ENCODE measurements at regions not wholly inside any gene's neighbourhood (a gene's known extent, or its start where the extent isn't known, plus 50 kb on each side); places are given as distances from the start of the nearest gene placed in this dataset.
A peak's percentile ranks its signal among the peaks of the same experiment; 100 is the strongest.

- Histone ChIP-seq H3K9me3 (no peaks in the 10 kb centered on the region), H3K27me3 (no peaks in the 10 kb centered on the region), H3K36me3 (no peaks in the 10 kb centered on the region), H3K4me3 (no peak overlapping the region)
- no peak for DNase-seq
These were observed 75.4 kb downstream of the CDC7 start for GRCh38 chr1:91575909-91576519.

GRCh38 chr1:91578320-91579109 lies 77.9 kb downstream of the CDC7 start:
- DNase-seq = no peak
- H3K9me3 ChIP-seq = no peaks in the 10 kb centered on the region
- no peaks in the 10 kb centered on the region for H3K27me3 ChIP-seq
- H3K4me3 ChIP-seq = no peak overlapping the region
- H3K36me3 ChIP-seq = no peaks in the 10 kb centered on the region

DNA sequence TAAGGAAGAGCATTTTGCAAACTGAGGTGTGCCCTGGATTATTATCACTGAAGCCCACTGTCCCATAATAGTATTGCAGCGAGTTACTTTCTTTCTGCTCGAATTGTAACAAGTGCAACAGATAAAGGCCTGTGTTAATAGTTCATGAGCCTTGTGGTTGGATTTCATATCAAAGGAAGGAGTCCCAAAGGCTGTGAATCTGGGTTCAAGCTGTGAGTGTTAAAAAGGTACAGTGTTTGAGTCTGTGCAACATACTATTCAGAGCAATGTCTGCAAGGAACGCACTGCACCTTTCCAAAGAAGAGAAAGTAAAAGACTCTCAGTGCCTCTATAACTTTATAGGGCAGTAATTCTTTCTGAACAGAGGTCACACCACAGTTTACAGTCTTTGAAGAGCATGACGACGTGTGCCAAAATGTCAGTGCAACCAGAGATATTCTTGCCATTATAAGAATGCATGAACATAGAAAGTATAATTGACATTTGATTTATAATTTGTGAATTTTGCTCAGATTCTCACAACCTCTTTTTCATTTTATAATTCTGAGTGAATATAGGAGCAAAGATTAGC lies 79.1 kb downstream of the CDC7 start:
- Histone ChIP-seq H3K27me3 (no peaks in the 10 kb centered on the region), H3K9me3 (no peaks in the 10 kb centered on the region), H3K4me3 (no peak overlapping the region), H3K36me3 (no peaks in the 10 kb centered on the region)
- DNase-seq = no peak

GRCh38 chr1:91582431-91582921 lies 81.8 kb downstream of the CDC7 start:
- Histone ChIP-seq H3K9me3 (no peaks in the 10 kb centered on the region), H3K36me3 (no peaks in the 10 kb centered on the region), H3K27me3 (no peaks in the 10 kb centered on the region), H3K4me3 (no peak overlapping the region)
- DNase-seq = peak; percentile 71

DNA sequence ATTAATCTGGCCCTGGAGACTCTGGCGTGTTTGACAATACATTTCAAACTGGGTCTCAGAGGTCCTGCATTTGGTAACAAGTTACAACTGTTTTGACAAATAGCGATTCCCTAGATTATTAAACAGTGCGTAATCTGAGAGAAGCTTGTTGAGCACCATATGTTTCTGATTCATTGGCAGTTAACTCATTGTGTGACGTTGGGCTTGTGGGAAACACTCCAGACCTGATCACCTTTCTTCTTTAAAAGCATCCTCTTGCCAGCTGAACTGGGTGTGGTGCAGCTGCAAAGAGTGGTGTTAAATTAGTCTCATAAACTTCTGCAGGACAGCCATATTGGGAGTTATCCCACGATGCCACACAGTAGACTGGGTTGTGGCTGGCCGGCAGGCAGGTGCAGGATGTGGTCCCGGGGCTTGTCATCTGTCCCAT lies 82.7 kb downstream of the CDC7 start:
- Histone ChIP-seq H3K27me3 (no peaks in the 10 kb centered on the region), H3K4me3 (no peak overlapping the region), H3K36me3 (no peaks in the 10 kb centered on the region), H3K9me3 (no peaks in the 10 kb centered on the region)
- peak; percentile 26 for DNase-seq

DNA sequence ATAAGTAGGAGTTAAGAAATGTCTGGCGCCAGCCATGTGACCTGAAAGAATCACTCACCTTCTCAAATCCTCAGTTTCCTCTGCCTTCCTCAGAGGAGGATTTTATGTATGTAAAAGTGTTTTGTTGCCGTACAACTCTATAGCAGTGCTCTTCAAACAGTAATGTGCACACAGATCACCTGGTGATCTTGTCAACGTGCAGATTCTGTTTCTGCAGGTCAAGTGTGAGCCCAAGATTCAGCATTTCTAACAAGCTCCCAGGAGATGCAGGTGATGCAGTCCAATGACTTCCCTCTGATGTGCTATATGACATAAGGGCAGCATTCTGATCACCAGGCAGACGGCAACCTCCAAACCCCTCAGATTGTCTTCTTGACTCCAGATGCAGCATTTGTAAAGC lies 83.7 kb downstream of the CDC7 start:
- DNase-seq = no peak
- Histone ChIP-seq H3K9me3 (no peaks in the 10 kb centered on the region), H3K27me3 (no peaks in the 10 kb centered on the region), H3K36me3 (no peaks in the 10 kb centered on the region), H3K4me3 (no peak overlapping the region)

- Histone ChIP-seq H3K4me3 (no peak overlapping the region), H3K36me3 (no peaks in the 10 kb centered on the region), H3K27me3 (no peaks in the 10 kb centered on the region), H3K9me3 (no peaks in the 10 kb centered on the region)
- DNase-seq = no peak
These were observed 84.2 kb downstream of the CDC7 start for GRCh38 chr1:91584878-91585277.

GRCh38 chr1:91585502-91585901 lies 84.9 kb downstream of the CDC7 start:
- no peak overlapping the region for H3K4me3 ChIP-seq
- H3K9me3 ChIP-seq = no peaks in the 10 kb centered on the region
- no peak for DNase-seq
- H3K36me3 ChIP-seq = no peaks in the 10 kb centered on the region
- H3K27me3 ChIP-seq = no peaks in the 10 kb centered on the region

GRCh38 chr1:91585982-91586381 lies 85.3 kb downstream of the CDC7 start:
- no peaks in the 10 kb centered on the region for H3K36me3 ChIP-seq
- H3K27me3 ChIP-seq = no peaks in the 10 kb centered on the region
- H3K4me3 ChIP-seq = no peak overlapping the region
- no peak for DNase-seq
- H3K9me3 ChIP-seq = no peaks in the 10 kb centered on the region

DNA sequence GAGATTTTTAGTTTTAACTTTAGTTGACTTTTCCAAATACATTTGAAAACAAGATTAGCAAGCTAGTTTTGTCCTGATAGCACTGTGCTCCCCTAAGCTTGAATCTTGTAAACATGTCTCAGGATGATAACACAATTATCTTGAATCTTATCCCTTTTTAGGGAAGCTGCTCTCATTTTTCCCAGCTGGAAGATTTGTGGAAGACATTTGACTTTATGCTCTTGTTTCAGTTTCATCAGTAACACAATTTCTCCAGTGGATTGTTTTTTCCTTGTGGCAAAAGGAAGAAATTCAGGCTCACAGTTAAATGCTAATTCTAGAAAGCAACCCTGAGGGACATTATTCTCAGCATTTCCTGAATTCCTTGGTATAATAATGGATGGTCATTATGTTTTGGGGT lies 88.8 kb downstream of the CDC7 start:
- H3K27me3 ChIP-seq = no peaks in the 10 kb centered on the region
- H3K36me3 ChIP-seq = no peaks in the 10 kb centered on the region
- DNase-seq = no peak
- H3K4me3 ChIP-seq = no peak overlapping the region
- H3K9me3 ChIP-seq = no peaks in the 10 kb centered on the region

DNA sequence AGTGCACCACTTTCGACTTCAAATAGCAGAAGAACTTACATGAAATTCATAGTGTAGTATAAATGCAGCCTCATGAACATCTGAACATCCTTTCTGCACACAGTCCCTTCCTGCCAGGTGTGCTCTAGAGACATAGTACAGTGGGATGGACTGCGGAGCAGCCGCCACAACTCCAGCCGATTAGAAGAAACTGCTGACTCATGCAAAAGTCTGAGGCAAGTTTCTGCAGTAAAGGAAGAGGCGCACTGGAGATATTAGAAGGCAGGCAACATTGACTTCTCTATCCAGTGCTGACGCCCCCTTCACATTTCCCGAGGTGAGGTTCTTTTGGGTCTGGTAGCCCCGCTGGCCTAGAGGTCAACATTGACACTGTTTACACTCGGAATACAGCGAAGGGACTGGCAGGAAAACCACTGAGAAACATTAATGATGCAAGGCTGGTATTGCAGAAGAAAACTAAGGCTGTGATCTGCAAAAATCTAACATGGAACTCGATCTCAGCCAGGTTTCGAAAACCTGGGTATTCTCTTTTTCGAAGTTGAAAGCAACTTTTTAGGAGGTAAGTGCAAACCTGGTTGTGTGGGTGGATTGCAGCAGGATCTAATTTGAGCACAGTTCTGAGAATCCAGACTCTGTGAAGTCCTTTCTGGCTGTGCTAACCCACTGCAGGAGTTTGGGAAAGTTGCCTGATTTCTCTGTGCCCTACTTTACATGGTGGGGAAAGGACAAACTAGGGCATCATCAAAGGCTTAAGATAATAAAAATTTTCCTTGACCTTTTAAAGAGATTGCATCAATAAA lies 90.7 kb downstream of the CDC7 start:
- H3K4me3 ChIP-seq = no peak overlapping the region

GRCh38 chr1:91592716-91593477 lies 92.2 kb downstream of the CDC7 start:
- Histone ChIP-seq H3K4me3 (no peak overlapping the region), H3K27me3 (no peaks in the 10 kb centered on the region), H3K36me3 (no peaks in the 10 kb centered on the region), H3K9me3 (no peaks in the 10 kb centered on the region)
- DNase-seq = no peak

More for the DNA sequence above, 90.7 kb downstream of the CDC7 start:
- Histone ChIP-seq H3K36me3 (no peaks in the 10 kb centered on the region), H3K27me3 (no peaks in the 10 kb centered on the region), H3K9me3 (no peaks in the 10 kb centered on the region)
- no peak for DNase-seq

DNA sequence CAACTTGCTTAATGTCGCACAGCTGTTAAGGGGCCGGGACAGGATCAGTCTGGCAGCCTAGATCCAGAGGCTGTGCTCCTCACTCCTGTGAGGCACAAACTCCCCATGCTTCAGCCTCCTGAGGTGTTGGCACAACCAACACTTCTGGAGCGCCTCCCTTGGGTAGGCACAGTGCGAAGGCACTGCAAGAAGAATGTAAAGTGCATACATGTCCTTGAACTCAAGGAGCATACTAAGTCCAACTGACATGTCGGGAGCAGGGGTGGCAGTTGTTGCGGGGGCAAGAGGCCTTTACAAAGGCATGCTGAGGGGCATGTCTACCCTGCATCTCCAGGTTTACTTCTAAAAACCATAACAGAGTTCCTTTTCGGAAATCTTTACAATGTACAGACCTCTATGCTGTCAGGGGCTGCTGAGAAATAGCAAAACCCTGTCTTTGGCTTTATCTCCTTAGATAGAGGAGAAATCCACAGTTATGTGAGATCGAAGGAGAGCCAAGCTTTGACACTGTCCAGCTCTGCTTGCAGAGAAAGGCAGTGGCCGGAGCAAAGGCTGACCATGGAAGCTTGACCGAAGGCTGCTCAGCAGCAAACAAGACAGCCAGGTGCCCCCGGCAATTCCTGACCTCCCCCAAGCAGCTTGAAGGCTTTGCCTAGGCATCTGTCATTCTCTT lies 93.9 kb downstream of the CDC7 start:
- Histone ChIP-seq H3K36me3 (no peaks in the 10 kb centered on the region), H3K4me3 (no peak overlapping the region), H3K9me3 (no peaks in the 10 kb centered on the region), H3K27me3 (no peaks in the 10 kb centered on the region)
- DNase-seq = no peak

DNA sequence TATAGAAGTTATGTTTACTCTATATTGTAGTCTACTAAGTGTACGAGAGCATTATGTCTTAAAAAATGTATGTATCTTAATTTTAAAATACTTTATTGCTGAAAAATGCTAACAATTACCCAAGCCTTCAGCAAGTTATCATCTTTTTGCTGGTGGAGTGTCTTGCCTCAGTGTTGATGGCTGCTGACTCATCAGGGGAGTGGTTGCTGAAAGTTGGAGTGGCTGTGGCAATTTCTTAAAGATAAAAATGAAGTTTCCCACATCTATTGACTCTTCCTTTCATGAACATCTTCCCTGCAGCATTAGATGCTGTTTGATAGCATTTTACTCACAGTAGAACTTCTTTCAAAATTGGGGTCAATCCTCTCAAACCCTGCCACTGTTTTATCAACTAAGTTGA lies 95.8 kb downstream of the CDC7 start:
- no peaks in the 10 kb centered on the region for H3K27me3 ChIP-seq
- no peaks in the 10 kb centered on the region for H3K9me3 ChIP-seq
- no peaks in the 10 kb centered on the region for H3K36me3 ChIP-seq
- no peak overlapping the region for H3K4me3 ChIP-seq
- peak; percentile 9 for DNase-seq

GRCh38 chr1:91597215-91597614 lies 96.6 kb downstream of the CDC7 start:
- no peaks in the 10 kb centered on the region for H3K9me3 ChIP-seq
- H3K36me3 ChIP-seq = no peaks in the 10 kb centered on the region
- no peak overlapping the region for H3K4me3 ChIP-seq
- DNase-seq = no peak
- no peaks in the 10 kb centered on the region for H3K27me3 ChIP-seq

Data from MG63 (cell line).